ENCODE measurements at regions not wholly inside any gene's neighbourhood (a gene's known extent, or its start where the extent isn't known, plus 50 kb on each side); places are given as distances from the start of the nearest gene placed in this dataset.

- no peak for DNase-seq (ENCODE audit: extremely low read depth, low read depth)
- H3K4me3 ChIP-seq (replicated peaks; ENCODE audit: low read depth, low read length): no peak overlapping the region
- no peak for TF ChIP-seq CTCF (IDR thresholded peaks at IDR 0.05; ENCODE audit: low read depth, low read length, missing control alignments)
These were observed 287.2 kb upstream of the HS3ST1 start for GRCh38 chr4:11715753-11716521.

GRCh38 chr4:11710453-11711093, 281.9 kb upstream of the HS3ST1 start:
- no peak for TF ChIP-seq CTCF (IDR thresholded peaks at IDR 0.05; ENCODE audit: low read depth, low read length, missing control alignments)
- H3K4me3 ChIP-seq (replicated peaks; ENCODE audit: low read depth, low read length): no peak overlapping the region
- no peak for DNase-seq (ENCODE audit: extremely low read depth, low read depth)

GRCh38 chr4:11704186-11704830, 275.6 kb upstream of the HS3ST1 start:
- H3K4me3 ChIP-seq (replicated peaks; ENCODE audit: low read depth, low read length): no peak overlapping the region
- TF ChIP-seq CTCF (IDR thresholded peaks at IDR 0.05; ENCODE audit: low read depth, low read length, missing control alignments): no peak
- DNase-seq (ENCODE audit: extremely low read depth, low read depth): no peak

- DNase-seq (ENCODE audit: extremely low read depth, low read depth): no peak
- no peak overlapping the region for H3K4me3 ChIP-seq (replicated peaks; ENCODE audit: low read depth, low read length)
- no peak for TF ChIP-seq CTCF (IDR thresholded peaks at IDR 0.05; ENCODE audit: low read depth, low read length, missing control alignments)
These were observed 274.3 kb upstream of the HS3ST1 start for GRCh38 chr4:11702886-11703557.

GRCh38 chr4:11701966-11702725, 273.5 kb upstream of the HS3ST1 start:
- DNase-seq (ENCODE audit: extremely low read depth, low read depth): no peak
- no peak overlapping the region for H3K4me3 ChIP-seq (replicated peaks; ENCODE audit: low read depth, low read length)
- TF ChIP-seq CTCF (IDR thresholded peaks at IDR 0.05; ENCODE audit: low read depth, low read length, missing control alignments): no peak

- no peak for TF ChIP-seq CTCF (IDR thresholded peaks at IDR 0.05; ENCODE audit: low read depth, low read length, missing control alignments)
These were observed 272.1 kb upstream of the HS3ST1 start for GRCh38 chr4:11700751-11701226.

More at GRCh38 chr4:11700751-11701226, 272.1 kb upstream of the HS3ST1 start:
- no peak overlapping the region for H3K4me3 ChIP-seq (replicated peaks; ENCODE audit: low read depth, low read length)
- DNase-seq (ENCODE audit: extremely low read depth, low read depth): no peak

Data from HFF-Myc (cell line).